MM.1S (cell line): ENCODE measurements at regions not wholly inside any gene's neighbourhood (a gene's known extent, or its start where the extent isn't known, plus 50 kb on each side); places are given as distances from the start of the nearest gene placed in this dataset.

Source experiments
- EZH2 ChIP-seq: fragments of 300-600 bp; sonication (generic); optimal IDR thresholded peaks from 2 replicates; pipeline ENCODE3; 2017; ENCODE audit warnings: low read depth, mild to moderate bottlenecking, antibody characterized with exemption, low read length, mixed read lengths
- TF ChIP-seq, protein P1 (sequence below): fragments of 300-600 bp; sonication (generic); IDR thresholded peaks from 2 replicates; pipeline ENCODE4 v1.5.1; 2016; ENCODE audit warnings: antibody characterized with exemption, low read length, mixed read lengths

GRCh38 chr1:112285316-112285715 is 110.7 kb upstream of the CTTNBP2NL start:
- TF ChIP-seq, protein P1, sequence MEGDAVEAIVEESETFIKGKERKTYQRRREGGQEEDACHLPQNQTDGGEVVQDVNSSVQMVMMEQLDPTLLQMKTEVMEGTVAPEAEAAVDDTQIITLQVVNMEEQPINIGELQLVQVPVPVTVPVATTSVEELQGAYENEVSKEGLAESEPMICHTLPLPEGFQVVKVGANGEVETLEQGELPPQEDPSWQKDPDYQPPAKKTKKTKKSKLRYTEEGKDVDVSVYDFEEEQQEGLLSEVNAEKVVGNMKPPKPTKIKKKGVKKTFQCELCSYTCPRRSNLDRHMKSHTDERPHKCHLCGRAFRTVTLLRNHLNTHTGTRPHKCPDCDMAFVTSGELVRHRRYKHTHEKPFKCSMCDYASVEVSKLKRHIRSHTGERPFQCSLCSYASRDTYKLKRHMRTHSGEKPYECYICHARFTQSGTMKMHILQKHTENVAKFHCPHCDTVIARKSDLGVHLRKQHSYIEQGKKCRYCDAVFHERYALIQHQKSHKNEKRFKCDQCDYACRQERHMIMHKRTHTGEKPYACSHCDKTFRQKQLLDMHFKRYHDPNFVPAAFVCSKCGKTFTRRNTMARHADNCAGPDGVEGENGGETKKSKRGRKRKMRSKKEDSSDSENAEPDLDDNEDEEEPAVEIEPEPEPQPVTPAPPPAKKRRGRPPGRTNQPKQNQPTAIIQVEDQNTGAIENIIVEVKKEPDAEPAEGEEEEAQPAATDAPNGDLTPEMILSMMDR = no peak
- TF ChIP-seq EZH2 = no peak
